GM18526 (cell line): ENCODE measurements at regions not wholly inside any gene's neighbourhood (a gene's known extent, or its start where the extent isn't known, plus 50 kb on each side); places are given as distances from the start of the nearest gene placed in this dataset.

Experiments
- POLR2A ChIP-seq: IDR thresholded peaks from 3 replicates; pipeline ENCODE4 v1.6.1; 2011; ENCODE audit not compliant: insufficient read length; ENCODE audit errors: extremely low read depth

DNA sequence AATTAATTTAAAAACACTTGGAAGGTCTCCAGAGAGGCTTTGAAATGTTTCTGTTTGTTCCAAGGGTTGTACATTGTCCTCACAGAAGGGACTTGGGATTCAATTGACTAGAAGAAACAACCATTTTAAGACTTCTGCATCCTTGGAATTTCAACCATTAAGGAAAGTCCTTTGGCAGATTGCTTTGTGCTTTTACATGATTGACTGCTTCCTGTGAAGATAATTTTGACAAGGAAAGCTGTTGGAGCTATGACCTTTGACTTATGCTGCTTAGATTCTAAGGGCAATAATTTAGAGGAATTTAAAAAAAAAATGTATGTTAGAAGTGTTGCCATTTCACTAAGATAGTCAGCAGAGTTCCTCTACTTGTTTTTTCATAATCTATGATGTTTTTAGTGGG lies 483.9 kb upstream of the TBL1XR1 start:
- no peak for TF ChIP-seq POLR2A

DNA sequence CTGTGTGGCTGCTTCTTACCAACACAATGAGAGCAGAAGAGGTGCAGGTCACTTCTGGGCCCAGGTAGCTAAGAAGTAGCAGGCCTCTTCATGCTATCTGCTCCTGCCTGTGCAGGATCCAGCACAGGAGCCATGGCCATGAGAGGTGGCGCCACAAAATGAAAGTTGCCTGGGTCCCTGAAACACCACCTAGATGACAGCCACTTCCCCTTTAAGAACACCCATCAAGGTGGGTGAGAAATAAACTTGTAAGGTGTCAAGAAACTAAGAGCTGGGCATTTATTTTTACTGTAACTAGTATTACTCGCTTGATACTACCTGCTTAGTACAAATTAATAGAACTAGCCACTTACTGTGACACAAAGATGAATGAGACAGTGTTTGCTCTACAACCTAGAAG lies 484.6 kb upstream of the TBL1XR1 start:
- TF ChIP-seq POLR2A = no peak

DNA sequence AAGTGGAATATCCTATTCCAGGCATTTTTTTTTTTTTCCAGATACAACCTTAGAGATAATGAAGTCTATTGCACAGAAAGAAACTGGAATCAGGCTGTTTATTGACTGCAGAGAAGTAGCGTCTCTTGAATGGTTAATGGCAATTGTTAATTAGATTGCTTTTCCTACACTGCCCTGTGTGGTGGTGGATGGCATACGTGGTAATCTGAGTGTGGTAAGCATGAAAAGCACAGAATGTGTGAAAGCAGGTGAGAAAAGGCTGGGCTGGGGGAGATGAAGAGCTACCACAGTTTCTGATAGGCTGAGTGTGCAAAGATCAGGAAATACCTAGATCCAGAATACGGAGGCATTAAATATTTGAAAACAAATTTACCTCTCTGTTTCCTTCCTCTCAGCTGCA lies 486.3 kb upstream of the TBL1XR1 start:
- TF ChIP-seq POLR2A = no peak

- TF ChIP-seq POLR2A = no peak
Measured at GRCh38 chr3:177686671-177687070, 489.4 kb upstream of the TBL1XR1 start.

DNA sequence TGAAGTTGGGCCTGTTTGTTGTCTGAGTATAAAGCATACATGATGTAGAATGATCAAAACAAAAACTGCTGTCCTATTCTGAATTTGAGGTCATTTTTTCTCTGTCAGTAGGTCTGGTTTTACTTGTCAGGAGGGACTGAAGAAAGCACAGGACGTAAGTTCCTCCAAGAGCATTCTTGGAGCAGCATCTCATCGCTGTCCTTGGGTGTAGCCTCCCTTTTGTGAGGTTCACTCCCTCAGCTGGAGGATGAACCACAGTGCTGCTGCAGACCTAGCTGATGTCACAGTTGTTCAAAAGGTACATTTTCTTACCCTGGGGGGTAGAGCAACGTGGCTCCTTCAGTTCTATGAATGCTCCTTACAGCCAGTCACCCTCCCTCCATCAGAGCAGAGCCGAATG lies 490.0 kb upstream of the TBL1XR1 start:
- TF ChIP-seq POLR2A = no peak

GRCh38 chr3:177688152-177688551 lies 490.9 kb upstream of the TBL1XR1 start:
- TF ChIP-seq POLR2A = no peak

- no peak for TF ChIP-seq POLR2A
Measured at GRCh38 chr3:177689077-177689476, 491.8 kb upstream of the TBL1XR1 start.

DNA sequence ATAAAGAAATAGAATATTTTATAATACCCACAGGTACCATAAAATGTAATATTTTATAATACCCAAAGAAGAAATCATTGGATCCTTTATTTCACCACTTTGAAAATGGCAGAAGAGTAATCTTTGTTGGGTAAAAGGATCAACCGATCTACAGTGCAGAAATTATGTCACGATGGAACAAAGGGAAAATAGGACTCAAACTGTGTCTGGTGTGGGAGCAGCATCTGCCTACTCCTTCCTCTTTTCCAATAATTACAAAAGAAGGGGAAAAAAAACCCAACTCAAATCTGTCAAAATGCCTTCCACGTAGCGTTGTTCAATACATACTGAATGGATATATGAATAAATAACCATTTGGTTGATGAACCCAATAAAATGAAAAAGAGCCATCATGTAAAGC lies 492.6 kb upstream of the TBL1XR1 start:
- no peak for TF ChIP-seq POLR2A

- TF ChIP-seq POLR2A = no peak
Measured at GRCh38 chr3:177690306-177690705, 493.0 kb upstream of the TBL1XR1 start.

GRCh38 chr3:177692304-177692975 lies 495.2 kb upstream of the TBL1XR1 start:
- no peak for TF ChIP-seq POLR2A

DNA sequence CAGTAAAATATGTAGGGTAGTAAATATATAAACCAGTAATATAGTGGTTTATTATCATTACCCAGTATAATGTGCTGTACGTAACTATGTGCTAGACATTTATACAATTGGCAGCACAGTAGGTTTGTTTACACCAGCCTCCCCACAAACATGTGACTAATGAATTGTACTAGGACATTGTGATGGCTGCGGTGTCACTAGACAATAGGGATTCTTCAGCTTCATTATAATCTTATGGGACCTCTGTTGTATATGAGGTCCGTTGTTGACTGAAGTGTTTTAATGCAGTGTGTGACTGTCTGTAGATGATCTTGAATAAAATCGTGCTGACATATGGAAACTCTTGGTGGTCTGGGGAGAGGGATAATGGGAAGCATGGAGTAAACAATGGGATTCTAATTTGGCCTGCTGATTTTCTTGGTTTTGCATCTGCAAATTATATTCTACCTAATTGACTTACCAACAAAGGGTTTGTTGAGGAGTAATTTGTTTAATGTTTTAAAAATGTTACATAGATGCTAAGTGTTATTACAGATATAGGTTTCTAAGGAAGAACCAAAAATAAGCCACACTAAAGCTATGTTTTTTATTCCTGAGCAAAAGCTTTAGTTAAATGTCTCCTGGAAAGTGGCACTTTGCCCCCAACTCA lies 496.5 kb upstream of the TBL1XR1 start:
- no peak for TF ChIP-seq POLR2A

DNA sequence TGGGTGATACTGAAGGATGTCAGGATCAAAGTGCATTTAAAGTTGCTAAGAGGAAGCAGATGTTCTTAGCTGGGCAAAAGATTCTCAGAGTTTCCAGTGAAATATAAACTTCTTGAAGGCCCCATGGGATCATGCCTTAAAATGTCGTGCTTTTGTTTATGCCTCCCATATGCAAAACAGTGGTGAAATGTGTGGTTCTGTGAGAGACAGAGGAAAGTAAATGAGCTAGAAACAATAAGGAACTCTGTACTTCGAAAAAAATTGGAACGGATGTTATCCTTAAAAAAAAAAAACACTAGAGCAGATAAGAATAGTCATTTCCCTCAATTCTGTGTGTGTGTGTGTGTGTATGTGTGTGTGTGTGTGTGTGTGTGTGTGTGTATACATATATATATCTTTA lies 497.0 kb upstream of the TBL1XR1 start:
- TF ChIP-seq POLR2A = no peak

GRCh38 chr3:177694951-177695350 lies 497.7 kb upstream of the TBL1XR1 start:
- no peak for TF ChIP-seq POLR2A

DNA sequence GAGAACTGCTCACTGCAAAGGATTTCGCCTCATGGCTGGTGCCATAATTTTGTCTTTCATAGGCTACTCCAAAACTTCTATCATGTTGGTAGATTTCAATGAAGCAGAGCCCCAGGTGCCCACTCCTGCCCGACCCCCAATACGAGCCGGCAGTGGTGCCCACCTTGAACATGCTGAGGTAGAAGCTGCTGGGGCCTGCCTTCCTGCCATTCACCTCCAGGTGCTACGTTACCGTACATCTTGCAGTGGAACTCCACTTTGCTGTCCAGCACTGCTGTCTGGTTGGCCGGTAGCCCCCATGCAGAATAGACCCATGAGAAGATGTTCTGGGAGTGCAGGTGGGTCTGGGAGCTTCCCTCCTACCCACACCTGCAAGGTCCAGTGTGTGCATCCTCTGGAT lies 502.8 kb upstream of the TBL1XR1 start:
- TF ChIP-seq POLR2A = no peak

DNA sequence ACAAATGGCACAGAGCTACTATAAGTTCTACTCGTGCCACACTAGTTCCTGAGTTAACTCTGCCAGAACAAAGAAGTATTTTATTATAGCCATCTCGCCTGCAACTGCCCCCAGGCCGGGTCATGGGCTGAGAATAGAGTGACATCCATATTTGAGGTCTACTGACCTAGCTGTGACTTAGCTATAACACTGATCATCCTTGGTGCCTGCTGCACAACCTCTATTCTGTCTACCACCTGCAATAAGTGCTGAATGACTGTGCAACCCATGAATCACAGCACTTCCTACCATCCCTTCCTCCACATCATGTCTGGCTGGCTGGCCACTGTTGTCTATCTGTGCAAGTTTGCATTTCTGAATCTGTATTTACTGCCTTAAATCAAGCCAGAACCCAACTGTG lies 506.5 kb upstream of the TBL1XR1 start:
- no peak for TF ChIP-seq POLR2A

GRCh38 chr3:177705976-177706823 lies 508.9 kb upstream of the TBL1XR1 start:
- TF ChIP-seq POLR2A = no peak
